DND-41 (cell line): ENCODE measurements at regions not wholly inside any gene's neighbourhood (a gene's known extent, or its start where the extent isn't known, plus 50 kb on each side); places are given as distances from the start of the nearest gene placed in this dataset.

Experiments used
- ATAC-seq: fragments of 200-7000 bp; cut with Tn5 transposase; 3 replicates; pipeline ENCODE4 v1.9.1; 2021; ENCODE audit warnings: low read depth; ENCODE audit not compliant: insufficient read depth
- DNase-seq: peaks from one replicate; pipeline ENCODE4 v3.0.0-alpha.2; 2020
- H2AFZ ChIP-seq: 2 replicates; pipeline ENCODE4 v1.6.0; 2012; ENCODE audit warnings: low read depth, low read length
- H3K27ac ChIP-seq: 2 replicates; pipeline ENCODE4 v1.5.1; 2012; ENCODE audit warnings: low read length, inconsistent platforms
- H3K27me3 ChIP-seq: fragments of 200-600 bp; sonication (generic); 2 replicates; pipeline ENCODE4 v1.6.0; 2012; ENCODE audit warnings: low read length, mild to moderate bottlenecking, inconsistent platforms; ENCODE audit not compliant: insufficient read depth, poor library complexity
- H3K36me3 ChIP-seq: 2 replicates; pipeline ENCODE4 v1.5.1; 2012; ENCODE audit warnings: low read length, inconsistent platforms; ENCODE audit not compliant: insufficient read depth
- H3K4me1 ChIP-seq: 2 replicates; pipeline ENCODE4 v1.5.1; 2012; ENCODE audit warnings: mild to moderate bottlenecking, low read length; ENCODE audit not compliant: insufficient read depth
- H3K4me2 ChIP-seq: 2 replicates; pipeline ENCODE4 v1.6.0; 2012; ENCODE audit warnings: mild to moderate bottlenecking, moderate library complexity, low read length, inconsistent platforms; ENCODE audit not compliant: insufficient read depth
- H3K4me3 ChIP-seq, 2 experiments: fragments of 200-600 bp in 1 of 2; shearing (Covaris generic) in 1 of 2; 2 replicates each; pipeline ENCODE4 v1.5.1; 2012 to 2016; ENCODE audit warnings: inconsistent platforms in 2 of 2, low read length in 2 of 2, mild to moderate bottlenecking in 2 of 2, low read depth in 1 of 2, moderate library complexity in 1 of 2
- H3K79me2 ChIP-seq: 2 replicates; pipeline ENCODE4 v1.6.0; 2012; ENCODE audit warnings: low read length, inconsistent platforms; ENCODE audit not compliant: insufficient read depth
- H3K9ac ChIP-seq: 2 replicates; pipeline ENCODE4 v1.6.0; 2012; ENCODE audit warnings: low read depth, mild to moderate bottlenecking, inconsistent platforms, low read length, moderate library complexity
- H3K9me3 ChIP-seq: 2 replicates; pipeline ENCODE4 v1.5.1; 2012; ENCODE audit warnings: low read length, moderate library complexity, mild to moderate bottlenecking, inconsistent platforms; ENCODE audit not compliant: insufficient read depth, severe bottlenecking
- H4K20me1 ChIP-seq: 2 replicates; pipeline ENCODE4 v1.6.0; 2012; ENCODE audit warnings: low read length; ENCODE audit not compliant: insufficient read depth
- CTCF ChIP-seq: IDR thresholded peaks from 2 replicates; pipeline ENCODE4 v1.5.1; 2012; ENCODE audit warnings: borderline replicate concordance, low read length, moderate library complexity, mild to moderate bottlenecking; ENCODE audit not compliant: poor library complexity, severe bottlenecking; ENCODE audit errors: extremely low read depth
- EZH2 ChIP-seq: IDR thresholded peaks from 3 replicates; pipeline ENCODE4 v1.6.1; 2012; ENCODE audit warnings: borderline replicate concordance, low read depth, mild to moderate bottlenecking, moderate library complexity, low read length, inconsistent platforms; ENCODE audit not compliant: severe bottlenecking

- no peaks in the 10 kb centered on the region for H3K27me3 ChIP-seq
- ATAC-seq = no peak
- H3K9ac ChIP-seq = no peak overlapping the region
- no peak overlapping the region for H3K27ac ChIP-seq
- no peak overlapping the region for H3K4me3 ChIP-seq
- no peaks in the 10 kb centered on the region for H3K36me3 ChIP-seq
- H2AFZ ChIP-seq = no peak overlapping the region
- no peak overlapping the region for H3K4me2 ChIP-seq
- no peaks in the 10 kb centered on the region for H3K79me2 ChIP-seq
- no peaks in the 10 kb centered on the region for H3K9me3 ChIP-seq
- no peaks in the 10 kb centered on the region for H3K4me1 ChIP-seq
- no peak for DNase-seq
- H4K20me1 ChIP-seq = no peaks in the 10 kb centered on the region
- TF ChIP-seq CTCF (no peak), EZH2 (no peak)
Observed at GRCh38 chr3:80308637-80309036, 540.8 kb upstream of the ROBO1 start.

DNA sequence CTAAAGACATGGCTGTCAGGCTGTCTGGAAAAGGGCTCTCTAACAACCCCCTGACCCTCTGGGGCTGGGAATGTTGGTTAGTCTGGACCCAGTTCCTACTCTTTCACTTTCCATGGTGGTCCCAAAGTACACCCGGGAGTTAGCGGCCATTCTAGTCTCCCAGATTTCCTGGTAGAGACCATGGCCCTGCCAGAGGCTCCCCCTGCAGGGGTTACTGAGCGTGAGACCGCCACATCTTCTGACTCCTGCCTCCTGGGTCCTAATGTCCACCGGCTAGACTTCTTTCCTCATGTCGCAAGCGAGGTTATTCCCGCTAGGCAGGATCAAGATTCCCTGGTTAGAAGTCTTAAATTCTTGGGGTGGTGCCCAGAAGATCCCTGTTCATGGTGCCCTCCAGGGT, 540.0 kb upstream of the ROBO1 start:
- DNase-seq (no peak), ATAC-seq (no peak)
- H3K27ac ChIP-seq = no peak overlapping the region
- no peak overlapping the region for H3K4me2 ChIP-seq
- no peaks in the 10 kb centered on the region for H4K20me1 ChIP-seq
- TF ChIP-seq CTCF = no peak
- no peak for TF ChIP-seq EZH2
- no peaks in the 10 kb centered on the region for H3K4me1 ChIP-seq
- H3K27me3 ChIP-seq = no peaks in the 10 kb centered on the region
- H2AFZ ChIP-seq = no peak overlapping the region
- H3K9ac ChIP-seq = no peak overlapping the region
- H3K4me3 ChIP-seq = no peak overlapping the region
- no peaks in the 10 kb centered on the region for H3K9me3 ChIP-seq
- no peaks in the 10 kb centered on the region for H3K79me2 ChIP-seq
- H3K36me3 ChIP-seq = no peaks in the 10 kb centered on the region

- H3K4me2 ChIP-seq = no peak overlapping the region
- no peaks in the 10 kb centered on the region for H3K4me1 ChIP-seq
- H3K27me3 ChIP-seq = no peaks in the 10 kb centered on the region
- H3K27ac ChIP-seq = no peak overlapping the region
- H3K79me2 ChIP-seq = no peaks in the 10 kb centered on the region
- H4K20me1 ChIP-seq = no peaks in the 10 kb centered on the region
- no peaks in the 10 kb centered on the region for H3K36me3 ChIP-seq
- H3K4me3 ChIP-seq = no peak overlapping the region
- no peaks in the 10 kb centered on the region for H3K9me3 ChIP-seq
- ATAC-seq (no peak), DNase-seq (no peak)
- H3K9ac ChIP-seq = no peak overlapping the region
- H2AFZ ChIP-seq = no peak overlapping the region
- TF ChIP-seq EZH2 (no peak), CTCF (no peak)
Observed at GRCh38 chr3:80297720-80298119, 529.9 kb upstream of the ROBO1 start.

- TF ChIP-seq CTCF (no peak), EZH2 (no peak)
- no peaks in the 10 kb centered on the region for H3K9me3 ChIP-seq
- H3K79me2 ChIP-seq = no peaks in the 10 kb centered on the region
- H3K4me3 ChIP-seq = no peak overlapping the region
- H3K4me2 ChIP-seq = no peak overlapping the region
- no peak for DNase-seq
- no peak overlapping the region for H3K9ac ChIP-seq
- no peaks in the 10 kb centered on the region for H3K27me3 ChIP-seq
- no peak overlapping the region for H3K27ac ChIP-seq
- H3K36me3 ChIP-seq = no peaks in the 10 kb centered on the region
- H3K4me1 ChIP-seq = no peaks in the 10 kb centered on the region
- no peaks in the 10 kb centered on the region for H4K20me1 ChIP-seq
- H2AFZ ChIP-seq = no peak overlapping the region
- ATAC-seq = no peak
Observed at GRCh38 chr3:80285388-80285787, 517.6 kb upstream of the ROBO1 start.
